GM23338 (cell line): ENCODE measurements at regions not wholly inside any gene's neighbourhood (a gene's known extent, or its start where the extent isn't known, plus 50 kb on each side); places are given as distances from the start of the nearest gene placed in this dataset.

ENCODE experiments used
- ATAC-seq: fragments of 200-7000 bp; cut with Tn5 transposase; 3 replicates; pipeline ENCODE4 v1.9.1; 2020
- DNase-seq: peaks from one replicate; pipeline ENCODE4 v3.0.0-alpha.2; 2015; ENCODE audit warnings: low spot score
- H2AFZ ChIP-seq: fragments of 200-600 bp; sonication (generic); 2 replicates; pipeline ENCODE4 v1.8.0; 2016; ENCODE audit warnings: antibody characterized with exemption, mild to moderate bottlenecking, moderate library complexity
- H3F3A ChIP-seq: fragments of 200-600 bp; sonication (generic); replicated peaks from 2 replicates; pipeline ENCODE4 v1.8.0; 2017; ENCODE audit warnings: antibody characterized with exemption, mixed run types, low read depth
- H3K27ac ChIP-seq: fragments of 200-600 bp; sonication (generic); 2 replicates; pipeline ENCODE4 v1.6.1; 2016; ENCODE audit warnings: low read depth
- H3K27me3 ChIP-seq: fragments of 200-600 bp; sonication (generic); 2 replicates; pipeline ENCODE4 v1.8.0; 2016; ENCODE audit warnings: mild to moderate bottlenecking, mixed run types, moderate library complexity; ENCODE audit not compliant: insufficient read depth
- H3K36me3 ChIP-seq: fragments of 200-600 bp; sonication (generic); 2 replicates; pipeline ENCODE4 v1.8.0; 2016; ENCODE audit warnings: mild to moderate bottlenecking; ENCODE audit not compliant: insufficient read depth
- H3K4me1 ChIP-seq: fragments of 200-600 bp; sonication (generic); 2 replicates; pipeline ENCODE4 v1.8.0; 2016; ENCODE audit warnings: mild to moderate bottlenecking, moderate library complexity; ENCODE audit not compliant: insufficient read depth
- H3K4me2 ChIP-seq: fragments of 200-600 bp; sonication (generic); 2 replicates; pipeline ENCODE4 v1.7.1; 2017; ENCODE audit warnings: mixed run types
- H3K4me3 ChIP-seq: fragments of 200-600 bp; sonication (generic); 2 replicates; pipeline ENCODE4 v1.6.1; 2016; ENCODE audit warnings: mixed run types
- H3K79me2 ChIP-seq: fragments of 200-600 bp; sonication (generic); replicated peaks from 2 replicates; pipeline ENCODE4 v1.8.0; 2017; ENCODE audit warnings: mild to moderate bottlenecking; ENCODE audit not compliant: insufficient read depth
- H3K9me2 ChIP-seq: fragments of 200-600 bp; sonication (generic); 2 replicates; pipeline ENCODE4 v1.8.0; 2017; ENCODE audit not compliant: insufficient read depth
- H4K20me1 ChIP-seq: fragments of 200-600 bp; sonication (generic); replicated peaks from 2 replicates; pipeline ENCODE4 v1.8.0; 2017; ENCODE audit warnings: mild to moderate bottlenecking; ENCODE audit not compliant: insufficient read depth
- H3K27ac Mint-ChIP-seq: 2 replicates; pipeline ENCODE4 v1.8.0; 2020; ENCODE audit warnings: inconsistent platforms, mild to moderate bottlenecking, moderate library complexity, mixed read lengths
- H3K27me3 Mint-ChIP-seq: 3 replicates; pipeline ENCODE4 v1.8.0; 2022; ENCODE audit warnings: low read depth, mild to moderate bottlenecking, moderate library complexity, mixed read lengths, inconsistent platforms; ENCODE audit not compliant: insufficient read depth, poor library complexity
- H3K36me3 Mint-ChIP-seq: 3 replicates; pipeline ENCODE4 v1.8.0; 2021; ENCODE audit warnings: low read depth, mild to moderate bottlenecking, inconsistent platforms, moderate library complexity, mixed read lengths
- H3K4me1 Mint-ChIP-seq: 3 replicates; pipeline ENCODE4 v1.8.0; 2020; ENCODE audit warnings: mild to moderate bottlenecking, inconsistent platforms, mixed read lengths
- H3K4me3 Mint-ChIP-seq: 3 replicates; pipeline ENCODE4 v1.8.0; 2021; ENCODE audit warnings: moderate library complexity, mild to moderate bottlenecking, inconsistent platforms, mixed read lengths
- H3K9me3 Mint-ChIP-seq: 3 replicates; pipeline ENCODE4 v1.8.0; 2020; ENCODE audit warnings: moderate library complexity, mild to moderate bottlenecking, inconsistent platforms, mixed read lengths
- CREB1 ChIP-seq: fragments of 250-450 bp; sonication (Bioruptor Pico); IDR thresholded peaks from 2 replicates; pipeline ENCODE4 v1.5.0; 2020; ENCODE audit warnings: low read depth, mild to moderate bottlenecking, moderate library complexity
- ETS1 ChIP-seq: IDR thresholded peaks from 2 replicates; pipeline ENCODE4 v1.6.1; 2016; ENCODE audit warnings: antibody characterized with exemption
- EZH2 ChIP-seq: fragments of 200-600 bp; sonication (generic); IDR thresholded peaks from one replicate; pipeline ENCODE4 v1.8.0; 2017; ENCODE audit warnings: antibody characterized with exemption, mild to moderate bottlenecking, low read depth; ENCODE audit not compliant: unreplicated experiment
- EZH2phosphoT487 ChIP-seq: fragments of 200-600 bp; sonication (generic); IDR thresholded peaks from one replicate; pipeline ENCODE4 v1.8.1; 2018; ENCODE audit warnings: antibody characterized with exemption; ENCODE audit not compliant: unreplicated experiment
- JUNB ChIP-seq: IDR thresholded peaks from one replicate; pipeline ENCODE4 v1.6.1; 2016; ENCODE audit warnings: antibody characterized with exemption; ENCODE audit not compliant: unreplicated experiment
- NANOG ChIP-seq: IDR thresholded peaks from 2 replicates; pipeline ENCODE4 v1.6.1; 2016; ENCODE audit warnings: antibody characterized with exemption, borderline replicate concordance
- POLR2AphosphoS5 ChIP-seq: IDR thresholded peaks from 2 replicates; pipeline ENCODE4 v1.6.1; 2016; ENCODE audit warnings: antibody characterized with exemption, low read depth
- STAT1 ChIP-seq: IDR thresholded peaks from one replicate; pipeline ENCODE4 v1.6.1; 2016; ENCODE audit warnings: antibody characterized with exemption; ENCODE audit not compliant: unreplicated experiment
- ZNF331 ChIP-seq: fragments of 250-450 bp; sonication (Bioruptor Pico); IDR thresholded peaks from 2 replicates; pipeline ENCODE4 v1.5.0; 2020; ENCODE audit warnings: low read depth, mild to moderate bottlenecking, moderate library complexity
- ZNF462 ChIP-seq: fragments of 250-450 bp; sonication (Bioruptor Pico); IDR thresholded peaks from 2 replicates; pipeline ENCODE4 v1.5.0; 2020; ENCODE audit warnings: mild to moderate bottlenecking, moderate library complexity

- no peaks in the 10 kb centered on the region for H3K36me3 Mint-ChIP-seq
- no peak overlapping the region for H3K27ac ChIP-seq
These were observed 146.1 kb upstream of the TSLP start for GRCh38 chr5:110925398-110925797.

More at GRCh38 chr5:110925398-110925797, 146.1 kb upstream of the TSLP start:
- DNase-seq: no peak
- no peaks in the 10 kb centered on the region for H3K79me2 ChIP-seq
- no peak overlapping the region for H3K4me3 ChIP-seq
- Mint-ChIP-seq H3K4me1 (no peaks in the 10 kb centered on the region), H3K27ac (no peak overlapping the region), H3K4me3 (no peak overlapping the region), H3K27me3 (no peaks in the 10 kb centered on the region), H3K9me3 (no peaks in the 10 kb centered on the region)
- H3K36me3 ChIP-seq: no peaks in the 10 kb centered on the region
- no peaks in the 10 kb centered on the region for H3K27me3 ChIP-seq
- no peak overlapping the region for H3K4me2 ChIP-seq
- H2AFZ ChIP-seq: 0 out of 2 replicates have a peak overlapping the region, but pooled peaks have one; percentile 19
- H4K20me1 ChIP-seq: no peaks in the 10 kb centered on the region
- no peaks in the 10 kb centered on the region for H3F3A ChIP-seq
- no peaks in the 10 kb centered on the region for H3K4me1 ChIP-seq
- H3K9me2 ChIP-seq: no peaks in the 10 kb centered on the region
- TF ChIP-seq CREB1 (CRISPR knock-in tag) (no peak), ETS1 (no peak), ZNF462 (CRISPR knock-in tag) (no peak), JUNB (no peak), ZNF331 (no peak), EZH2phosphoT487 (no peak), POLR2AphosphoS5 (no peak), NANOG (no peak), EZH2 (no peak), STAT1 (no peak)
- ATAC-seq: no peak
